Naive thymus-derived CD4-positive, alpha-beta T cell (primary cell): ENCODE measurements at regions not wholly inside any gene's neighbourhood (a gene's known extent, or its start where the extent isn't known, plus 50 kb on each side); places are given as distances from the start of the nearest gene placed in this dataset.

Source experiments
- ATAC-seq: fragments of 150-1000 bp; cut with Tn5 transposase; 2 replicates; pipeline ENCODE4 v1.10.0; 2021; ENCODE audit warnings: mild to moderate bottlenecking, moderate library complexity
- CTCF ChIA-PET: fragments of 350-600 bp; sonication (Branson Sonifier 250); formaldehyde crosslinking; loops from one replicate; lab custom pipeline; 2021; ENCODE audit warnings: antibody characterized with exemption; lab: Charles Lee
- POLR2A ChIA-PET: fragments of 350-600 bp; sonication (Branson Sonifier 250); formaldehyde crosslinking; loops from one replicate; lab custom pipeline; 2021; ENCODE audit warnings: antibody characterized with exemption, inconsistent platforms; lab: Charles Lee
- DNase-seq, 9 donors: peaks; one replicate each; pipeline versions ENCODE4 v3.0.0 to v3.0.0-alpha.2; 2020 to 2022; ENCODE audit warnings: mixed read lengths in 1 of 9
- H3K27ac ChIP-seq: one replicate; pipeline ENCODE4 v1.7.0; 2013; ENCODE audit warnings: mild to moderate bottlenecking, low read depth, low read length, moderate library complexity
- H3K27me3 ChIP-seq, 2 donors: one replicate each; pipeline ENCODE4 v1.7.0; 2013; ENCODE audit warnings: low read length in 2 of 2, mild to moderate bottlenecking in 2 of 2, moderate library complexity in 2 of 2; ENCODE audit not compliant: control insufficient read depth in 2 of 2, insufficient read depth in 2 of 2
- H3K36me3 ChIP-seq, 3 experiments: 1 replicate in 2 of 3; 2 replicates in 1 of 3; pipeline ENCODE4 v1.7.0; 2013; ENCODE audit warnings: low read length in 3 of 3, mild to moderate bottlenecking in 3 of 3, moderate library complexity in 1 of 3; ENCODE audit not compliant: insufficient read depth in 3 of 3, control insufficient read depth in 2 of 3
- H3K4me1 ChIP-seq, 2 donors: one replicate each; pipeline ENCODE4 v1.7.0; 2013; ENCODE audit warnings: low read length in 2 of 2, mild to moderate bottlenecking in 2 of 2, moderate library complexity in 1 of 2; ENCODE audit not compliant: control insufficient read depth in 2 of 2, insufficient read depth in 2 of 2
- H3K4me3 ChIP-seq: 2 replicates; pipeline ENCODE4 v1.7.0; 2013; ENCODE audit warnings: mild to moderate bottlenecking, low read length
- H3K9me3 ChIP-seq, 3 experiments: 1 replicate in 2 of 3; 2 replicates in 1 of 3; pipeline ENCODE4 v1.7.0; 2013; ENCODE audit warnings: low read length in 3 of 3; ENCODE audit not compliant: control insufficient read depth in 2 of 3
- H3K27ac Mint-ChIP-seq, 9 donors: one replicate each; pipeline ENCODE4 v1.8.0; 2020 to 2022; ENCODE audit warnings: mixed read lengths in 9 of 9, mild to moderate bottlenecking in 8 of 9, moderate library complexity in 5 of 9, inconsistent platforms in 2 of 9
- H3K27me3 Mint-ChIP-seq, 5 donors: one replicate each; pipeline ENCODE4 v1.8.0; 2021 to 2022; ENCODE audit warnings: mixed read lengths in 5 of 5, mild to moderate bottlenecking in 1 of 5
- H3K36me3 Mint-ChIP-seq, 5 donors: one replicate each; pipeline ENCODE4 v1.8.0; 2020 to 2022; ENCODE audit warnings: mixed read lengths in 5 of 5, mild to moderate bottlenecking in 3 of 5, inconsistent platforms in 1 of 5
- H3K4me1 Mint-ChIP-seq, 7 donors: one replicate each; pipeline ENCODE4 v1.8.0; 2020 to 2022; ENCODE audit warnings: mixed read lengths in 7 of 7, mild to moderate bottlenecking in 3 of 7, inconsistent platforms in 1 of 7
- H3K4me3 Mint-ChIP-seq, 10 donors: one replicate each; pipeline ENCODE4 v1.8.0; 2020 to 2022; ENCODE audit warnings: mild to moderate bottlenecking in 10 of 10, mixed read lengths in 10 of 10, moderate library complexity in 6 of 10, inconsistent platforms in 2 of 10
- H3K9me3 Mint-ChIP-seq, 11 donors: one replicate each; pipeline ENCODE4 v1.8.0; 2020 to 2022; ENCODE audit warnings: mixed read lengths in 11 of 11, mild to moderate bottlenecking in 4 of 11, inconsistent platforms in 1 of 11, moderate library complexity in 1 of 11
- intact Hi-C, 2 donors: fragments of 100-400 bp; cut with micrococcal nuclease; formaldehyde crosslinking; loops; one replicate each; pipeline ENCODE4 v1.15.1; 2023

GRCh38 chr17:36722903-36723263 is 121.5 kb downstream of the MRM1 start:
- intact Hi-C loops, result loop anchor here (1.0 to 5.0 kb wide), 9 partner anchors 17 to 764 kb away; partner anchors contain the start of genes AATF (in 2 of the 2), DUSP14 (in 1 of the 2), GGNBP2 (in 1 of the 2) and MYO19 (in 1 of the 2)

GRCh38 chr17:36723459-36724025 is 122.2 kb downstream of the MRM1 start:
- ChIA-PET CTCF (interaction anchor here (1.4 kb wide), 1 partner anchor 32 kb away, joined by 4 read pairs; no protein-coding TSS in a partner anchor), POLR2A (interaction anchor here (0.9 to 2.5 kb wide), 4 partner anchors 9 to 226 kb away, joined by 3 to 10 read pairs (median 6); partner anchors contain the start of gene MRM1)
- Mint-ChIP-seq H3K4me1 (peaks cover 44 to 76% (median 70%) of the 10 kb centered on the region in 7 donors), H3K27me3 (peaks cover 0 to 3% (median 0%) of the 10 kb centered on the region in 5 donors), H3K9me3 (peaks cover 0 to 2% (median 0%) of the 10 kb centered on the region in 11 donors), H3K27ac (peak overlapping the region; percentile 78 to 99 (median 95)), H3K4me3 (peak overlapping the region; percentile 67 to 89 (median 85)), H3K36me3 (peaks cover 0 to 11% (median 4%) of the 10 kb centered on the region in 5 donors)
- Histone ChIP-seq H3K4me1 (peaks cover 25 to 60% of the 10 kb centered on the region in 2 donors), H3K9me3 (no peaks in the 10 kb centered on the region), H3K4me3 (no peak overlapping the region), H3K27me3 (no peaks in the 10 kb centered on the region), H3K27ac (peak overlapping the region; percentile 80), H3K36me3 (no peaks in the 10 kb centered on the region)
- ATAC-seq, result no peak
- no peak for DNase-seq
- intact Hi-C loops, result loop anchor here in 1 of 2 donors (2.0 to 5.0 kb wide), 6 partner anchors 39 to 764 kb away; partner anchors contain the start of genes AATF, DUSP14, GGNBP2 and MYO19

More at GRCh38 chr17:36722903-36723263, 121.5 kb downstream of the MRM1 start:
- no peaks in the 10 kb centered on the region for H3K36me3 ChIP-seq
- CTCF ChIA-PET, result interaction anchor here (0.8 to 1.2 kb wide), 2 partner anchors 41 to 325 kb away, joined by 3 to 7 read pairs; no protein-coding TSS in a partner anchor
- POLR2A ChIA-PET, result interaction anchor here (0.8 to 2.5 kb wide), 9 partner anchors 10 to 229 kb away, joined by 3 to 10 read pairs (median 4); partner anchors contain the start of gene MRM1
- DNase-seq, result no peak
- peak overlapping the region; percentile 79 to 99 (median 95) for H3K27ac Mint-ChIP-seq
- H3K27ac ChIP-seq, result peak overlapping the region; percentile 80
- H3K27me3 Mint-ChIP-seq, result no peaks in the 10 kb centered on the region
- peak overlapping the region; percentile 72 for H3K4me3 ChIP-seq
- no peaks in the 10 kb centered on the region for H3K27me3 ChIP-seq
- ATAC-seq, result no peak
- H3K4me1 ChIP-seq, result peaks cover 24 to 55% of the 10 kb centered on the region in 2 donors
- peaks cover 0 to 4% (median 0%) of the 10 kb centered on the region in 11 donors for H3K9me3 Mint-ChIP-seq
- H3K36me3 Mint-ChIP-seq, result peaks cover 0 to 11% (median 4%) of the 10 kb centered on the region in 5 donors
- H3K4me3 Mint-ChIP-seq, result peak overlapping the region; percentile 67 to 89 (median 85)
- H3K4me1 Mint-ChIP-seq, result peaks cover 38 to 70% (median 64%) of the 10 kb centered on the region in 7 donors
- no peaks in the 10 kb centered on the region for H3K9me3 ChIP-seq

- no peaks in the 10 kb centered on the region for H3K36me3 ChIP-seq
- Mint-ChIP-seq H3K4me3 (peak overlapping the region in 5 of 10 donors; percentile 5 to 66 (median 40)), H3K27me3 (peaks cover 0 to 8% (median 4%) of the 10 kb centered on the region in 5 donors), H3K4me1 (peaks cover 48 to 80% (median 76%) of the 10 kb centered on the region in 7 donors), H3K36me3 (peaks cover 0 to 11% (median 0%) of the 10 kb centered on the region in 5 donors), H3K27ac (peak overlapping the region in 8 of 9 donors; percentile 25 to 92 (median 52)), H3K9me3 (peaks cover 0 to 2% (median 0%) of the 10 kb centered on the region in 11 donors)
- no peak overlapping the region for H3K4me3 ChIP-seq
- H3K27ac ChIP-seq, result peak overlapping the region; percentile 34
- DNase-seq (peak in 1 of 9 donors; percentile 13), ATAC-seq (no peak)
- no peaks in the 10 kb centered on the region for H3K27me3 ChIP-seq
- intact Hi-C loops, result no loop called here
- peaks cover 25 to 64% of the 10 kb centered on the region in 2 donors for H3K4me1 ChIP-seq
- POLR2A ChIA-PET, result no interaction called here
- CTCF ChIA-PET, result interaction anchor here (0.7 to 0.8 kb wide), 3 partner anchors 8 to 26 kb away, joined by 3 to 4 read pairs (median 3); no protein-coding TSS in a partner anchor
- no peaks in the 10 kb centered on the region for H3K9me3 ChIP-seq
Observed at GRCh38 chr17:36726199-36726598, 124.8 kb downstream of the MRM1 start.

- Histone ChIP-seq H3K36me3 (no peaks in the 10 kb centered on the region), H3K27ac (no peak overlapping the region), H3K4me3 (no peak overlapping the region), H3K27me3 (no peaks in the 10 kb centered on the region), H3K9me3 (no peaks in the 10 kb centered on the region), H3K4me1 (peaks cover 16 to 55% of the 10 kb centered on the region in 2 donors)
- peaks cover 40 to 72% (median 67%) of the 10 kb centered on the region in 7 donors for H3K4me1 Mint-ChIP-seq
- DNase-seq (no peak), ATAC-seq (no peak)
- ChIA-PET CTCF (interaction anchor here (0.8 kb wide), 1 partner anchor 9 kb away, joined by 3 read pairs; no protein-coding TSS in a partner anchor), POLR2A (interaction anchor here (1.3 kb wide), 1 partner anchor 36 kb away, joined by 3 read pairs; no protein-coding TSS in a partner anchor)
- H3K27me3 Mint-ChIP-seq, result peaks cover 0 to 8% (median 5%) of the 10 kb centered on the region in 5 donors
- intact Hi-C loops, result no loop called here
- H3K36me3 Mint-ChIP-seq, result peaks cover 0 to 11% (median 0%) of the 10 kb centered on the region in 5 donors
- peak overlapping the region; percentile 6 to 83 (median 68) for H3K4me3 Mint-ChIP-seq
- peak overlapping the region; percentile 25 to 93 (median 67) for H3K27ac Mint-ChIP-seq
- peaks cover 0 to 2% (median 0%) of the 10 kb centered on the region in 11 donors for H3K9me3 Mint-ChIP-seq
Observed at GRCh38 chr17:36727052-36727451, 125.7 kb downstream of the MRM1 start.

- intact Hi-C loops, result no loop called here
- ATAC-seq, result no peak
- Histone ChIP-seq H3K9me3 (no peaks in the 10 kb centered on the region), H3K36me3 (no peaks in the 10 kb centered on the region), H3K4me1 (peaks cover 13 to 53% of the 10 kb centered on the region in 2 donors), H3K4me3 (no peak overlapping the region), H3K27me3 (no peaks in the 10 kb centered on the region), H3K27ac (no peak overlapping the region)
- Mint-ChIP-seq H3K27ac (peak overlapping the region; percentile 22 to 93 (median 73)), H3K4me1 (peaks cover 40 to 69% (median 63%) of the 10 kb centered on the region in 7 donors), H3K4me3 (peak overlapping the region; percentile 52 to 83 (median 75)), H3K27me3 (peaks cover 0 to 13% (median 11%) of the 10 kb centered on the region in 5 donors), H3K36me3 (peaks cover 0 to 9% (median 0%) of the 10 kb centered on the region in 5 donors), H3K9me3 (peaks cover 0 to 3% (median 0%) of the 10 kb centered on the region in 11 donors)
- DNase-seq, result no peak
- ChIA-PET POLR2A (interaction anchor here (1.3 kb wide), 1 partner anchor 36 kb away, joined by 3 read pairs; no protein-coding TSS in a partner anchor), CTCF (no interaction called here)
Observed at GRCh38 chr17:36727577-36727976, 126.2 kb downstream of the MRM1 start.
